ENCODE measurements at regions not wholly inside any gene's neighbourhood (a gene's known extent, or its start where the extent isn't known, plus 50 kb on each side); places are given as distances from the start of the nearest gene placed in this dataset.

GRCh38 chrX:39443240-39443639, 642.0 kb downstream of the MID1IP1 start:
- Mint-ChIP-seq H3K27ac (no peak overlapping the region), H3K36me3 (ENCODE audit: insufficient read depth) (peaks cover 2% of the 10 kb centered on the region), H3K27me3 (no peaks in the 10 kb centered on the region), H3K4me3 (ENCODE audit: low read depth) (no peak overlapping the region), H3K9me3 (ENCODE audit: low read depth) (peaks cover 34% of the 10 kb centered on the region), H3K4me1 (ENCODE audit: low read depth) (peaks cover 21% of the 10 kb centered on the region)
- TF ChIP-seq, protein P1, sequence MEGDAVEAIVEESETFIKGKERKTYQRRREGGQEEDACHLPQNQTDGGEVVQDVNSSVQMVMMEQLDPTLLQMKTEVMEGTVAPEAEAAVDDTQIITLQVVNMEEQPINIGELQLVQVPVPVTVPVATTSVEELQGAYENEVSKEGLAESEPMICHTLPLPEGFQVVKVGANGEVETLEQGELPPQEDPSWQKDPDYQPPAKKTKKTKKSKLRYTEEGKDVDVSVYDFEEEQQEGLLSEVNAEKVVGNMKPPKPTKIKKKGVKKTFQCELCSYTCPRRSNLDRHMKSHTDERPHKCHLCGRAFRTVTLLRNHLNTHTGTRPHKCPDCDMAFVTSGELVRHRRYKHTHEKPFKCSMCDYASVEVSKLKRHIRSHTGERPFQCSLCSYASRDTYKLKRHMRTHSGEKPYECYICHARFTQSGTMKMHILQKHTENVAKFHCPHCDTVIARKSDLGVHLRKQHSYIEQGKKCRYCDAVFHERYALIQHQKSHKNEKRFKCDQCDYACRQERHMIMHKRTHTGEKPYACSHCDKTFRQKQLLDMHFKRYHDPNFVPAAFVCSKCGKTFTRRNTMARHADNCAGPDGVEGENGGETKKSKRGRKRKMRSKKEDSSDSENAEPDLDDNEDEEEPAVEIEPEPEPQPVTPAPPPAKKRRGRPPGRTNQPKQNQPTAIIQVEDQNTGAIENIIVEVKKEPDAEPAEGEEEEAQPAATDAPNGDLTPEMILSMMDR (IDR thresholded peaks at IDR 0.05; ENCODE audit: unreplicated experiment), result no peak
- DNase-seq (ENCODE audit: low spot score, unreplicated experiment), result no peak

- no peak for DNase-seq (ENCODE audit: low spot score, unreplicated experiment)
- H3K4me3 Mint-ChIP-seq (ENCODE audit: low read depth), result no peak overlapping the region
- no peak overlapping the region for H3K27ac Mint-ChIP-seq
- TF ChIP-seq, protein P1 (IDR thresholded peaks at IDR 0.05; ENCODE audit: unreplicated experiment), result peak; percentile 34
- H3K36me3 Mint-ChIP-seq (ENCODE audit: insufficient read depth), result peaks cover 2% of the 10 kb centered on the region
- H3K27me3 Mint-ChIP-seq, result no peaks in the 10 kb centered on the region
- peaks cover 34% of the 10 kb centered on the region for H3K9me3 Mint-ChIP-seq (ENCODE audit: low read depth)
- peaks cover 21% of the 10 kb centered on the region for H3K4me1 Mint-ChIP-seq (ENCODE audit: low read depth)
Observed at GRCh38 chrX:39445336-39445735, 644.1 kb downstream of the MID1IP1 start.

- Mint-ChIP-seq H3K27ac (no peak overlapping the region), H3K36me3 (ENCODE audit: insufficient read depth) (no peaks in the 10 kb centered on the region), H3K9me3 (ENCODE audit: low read depth) (peaks cover 25% of the 10 kb centered on the region), H3K4me3 (ENCODE audit: low read depth) (no peak overlapping the region), H3K4me1 (ENCODE audit: low read depth) (peaks cover 29% of the 10 kb centered on the region), H3K27me3 (no peaks in the 10 kb centered on the region)
- no peak for DNase-seq (ENCODE audit: low spot score, unreplicated experiment)
- TF ChIP-seq, protein P1 (IDR thresholded peaks at IDR 0.05; ENCODE audit: unreplicated experiment), result no peak
Observed at GRCh38 chrX:39449352-39449751, 648.1 kb downstream of the MID1IP1 start.

- DNase-seq (ENCODE audit: low spot score, unreplicated experiment), result no peak
- H3K9me3 Mint-ChIP-seq (ENCODE audit: low read depth), result peaks cover 22% of the 10 kb centered on the region
- peaks cover 29% of the 10 kb centered on the region for H3K4me1 Mint-ChIP-seq (ENCODE audit: low read depth)
- no peak overlapping the region for H3K4me3 Mint-ChIP-seq (ENCODE audit: low read depth)
- no peaks in the 10 kb centered on the region for H3K36me3 Mint-ChIP-seq (ENCODE audit: insufficient read depth)
- H3K27ac Mint-ChIP-seq, result peak overlapping the region; percentile 94
- H3K27me3 Mint-ChIP-seq, result no peaks in the 10 kb centered on the region
- TF ChIP-seq, protein P1 (IDR thresholded peaks at IDR 0.05; ENCODE audit: unreplicated experiment), result no peak
Observed at GRCh38 chrX:39450234-39450977, 647.4 kb downstream of the BCOR start.

GRCh38 chrX:39451046-39451445, 646.7 kb downstream of the BCOR start:
- Mint-ChIP-seq H3K27ac (peak overlapping the region; percentile 94), H3K4me3 (ENCODE audit: low read depth) (no peak overlapping the region), H3K36me3 (ENCODE audit: insufficient read depth) (no peaks in the 10 kb centered on the region), H3K4me1 (ENCODE audit: low read depth) (peaks cover 29% of the 10 kb centered on the region), H3K9me3 (ENCODE audit: low read depth) (peaks cover 15% of the 10 kb centered on the region), H3K27me3 (no peaks in the 10 kb centered on the region)
- TF ChIP-seq, protein P1 (IDR thresholded peaks at IDR 0.05; ENCODE audit: unreplicated experiment), result no peak
- DNase-seq (ENCODE audit: low spot score, unreplicated experiment), result no peak
